ENCODE measurements at regions not wholly inside any gene's neighbourhood (a gene's known extent, or its start where the extent isn't known, plus 50 kb on each side); places are given as distances from the start of the nearest gene placed in this dataset.

DNA sequence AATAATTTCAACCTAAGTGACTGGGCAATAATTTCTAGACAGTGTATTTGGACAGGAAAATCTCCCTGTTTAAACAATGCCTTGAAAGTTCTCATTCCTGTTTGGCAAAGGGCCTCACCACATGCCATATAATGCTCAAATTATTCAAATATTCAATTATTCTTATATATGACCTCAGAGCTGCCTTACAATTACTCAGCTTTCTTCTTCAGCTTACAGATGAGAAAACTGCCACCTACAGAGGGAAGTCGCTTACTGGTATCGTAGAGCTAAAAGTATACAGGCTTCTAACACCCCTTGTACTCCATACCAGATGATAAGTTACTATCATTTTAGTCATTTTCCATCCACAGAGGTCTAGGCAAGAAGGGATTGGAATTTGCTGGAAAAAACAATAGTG, 830.3 kb downstream of the BRINP1 start:
- BruUV-seq (replicated peaks), result no TSS peak
- ATAC-seq, result no peak
- Histone ChIP-seq H3K36me3 (ENCODE audit: control insufficient read depth, insufficient read depth, low read length) (no peaks in the 10 kb centered on the region), H3K4me3 (ENCODE audit: low read depth in 2 of 2, low read length in 2 of 2) (no peak overlapping the region), H3K27me3 (ENCODE audit: control insufficient read depth, insufficient read depth, low read length) (no peaks in the 10 kb centered on the region), H3K4me1 (ENCODE audit: control insufficient read depth, insufficient read depth, low read length) (no peaks in the 10 kb centered on the region), H3K9me3 (ENCODE audit: control insufficient read depth, insufficient read depth, low read depth, low read length) (no peaks in the 10 kb centered on the region), H3K27ac (ENCODE audit: low read length) (no peak overlapping the region)
- no peak for TF ChIP-seq POLR2AphosphoS5 (IDR thresholded peaks at IDR 0.05; ENCODE audit: low read depth, low read length)
- in situ Hi-C loops (cut with HindIII; ENCODE audit: low pct_unique_long_range_greater_than_20kb, low sequenced_read_pairs), result no loop called here
- no peak for DNase-seq (ENCODE audit: low read depth, low spot score)
- CTCF ChIA-PET, result no interaction called here
- intact Hi-C loops (cut with micrococcal nuclease; ENCODE audit: unreplicated experiment), result no loop called here
- POLR2A ChIA-PET, result no interaction called here

DNA sequence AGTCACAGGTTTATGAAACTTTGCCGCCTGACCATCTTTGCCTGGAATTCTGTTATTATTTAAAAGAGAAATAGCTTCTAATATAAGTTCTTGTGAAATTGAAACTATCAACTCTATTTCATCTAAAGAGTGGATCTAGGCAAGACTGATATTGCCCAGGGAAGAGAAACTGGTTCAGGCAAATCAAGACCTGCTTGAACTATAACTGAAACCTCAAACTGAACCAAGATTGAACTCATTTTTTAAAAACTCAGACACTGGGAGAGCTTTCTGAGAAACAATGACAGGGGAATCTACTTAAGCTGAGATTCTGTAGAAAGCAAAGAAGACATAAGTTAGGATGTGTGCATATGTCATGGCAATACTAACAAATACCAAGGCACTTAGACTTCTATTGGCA, 815.8 kb downstream of the BRINP1 start:
- H3K9me3 ChIP-seq (ENCODE audit: control insufficient read depth, insufficient read depth, low read depth, low read length), result no peaks in the 10 kb centered on the region
- ATAC-seq (no peak), DNase-seq (ENCODE audit: low read depth, low spot score) (no peak)
- POLR2A ChIA-PET, result no interaction called here
- CTCF ChIA-PET, result no interaction called here
- no peak overlapping the region for H3K4me3 ChIP-seq (ENCODE audit: low read depth in 2 of 2, low read length in 2 of 2)
- no peaks in the 10 kb centered on the region for H3K36me3 ChIP-seq (ENCODE audit: control insufficient read depth, insufficient read depth, low read length)
- no peak overlapping the region for H3K27ac ChIP-seq (ENCODE audit: low read length)
- no peak for TF ChIP-seq TCF7L2 (IDR thresholded peaks at IDR 0.05; ENCODE audit: low read depth, low read length)
- TF ChIP-seq POLR2AphosphoS5 (IDR thresholded peaks at IDR 0.05; ENCODE audit: low read depth, low read length), result no peak
- TF ChIP-seq, protein P1, sequence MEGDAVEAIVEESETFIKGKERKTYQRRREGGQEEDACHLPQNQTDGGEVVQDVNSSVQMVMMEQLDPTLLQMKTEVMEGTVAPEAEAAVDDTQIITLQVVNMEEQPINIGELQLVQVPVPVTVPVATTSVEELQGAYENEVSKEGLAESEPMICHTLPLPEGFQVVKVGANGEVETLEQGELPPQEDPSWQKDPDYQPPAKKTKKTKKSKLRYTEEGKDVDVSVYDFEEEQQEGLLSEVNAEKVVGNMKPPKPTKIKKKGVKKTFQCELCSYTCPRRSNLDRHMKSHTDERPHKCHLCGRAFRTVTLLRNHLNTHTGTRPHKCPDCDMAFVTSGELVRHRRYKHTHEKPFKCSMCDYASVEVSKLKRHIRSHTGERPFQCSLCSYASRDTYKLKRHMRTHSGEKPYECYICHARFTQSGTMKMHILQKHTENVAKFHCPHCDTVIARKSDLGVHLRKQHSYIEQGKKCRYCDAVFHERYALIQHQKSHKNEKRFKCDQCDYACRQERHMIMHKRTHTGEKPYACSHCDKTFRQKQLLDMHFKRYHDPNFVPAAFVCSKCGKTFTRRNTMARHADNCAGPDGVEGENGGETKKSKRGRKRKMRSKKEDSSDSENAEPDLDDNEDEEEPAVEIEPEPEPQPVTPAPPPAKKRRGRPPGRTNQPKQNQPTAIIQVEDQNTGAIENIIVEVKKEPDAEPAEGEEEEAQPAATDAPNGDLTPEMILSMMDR (IDR thresholded peaks at IDR 0.05), result no peak
- TF ChIP-seq SIN3A (IDR thresholded peaks at IDR 0.05; ENCODE audit: borderline replicate concordance, insufficient read depth, low read depth, low read length), result no peak
- TF ChIP-seq, protein P2, sequence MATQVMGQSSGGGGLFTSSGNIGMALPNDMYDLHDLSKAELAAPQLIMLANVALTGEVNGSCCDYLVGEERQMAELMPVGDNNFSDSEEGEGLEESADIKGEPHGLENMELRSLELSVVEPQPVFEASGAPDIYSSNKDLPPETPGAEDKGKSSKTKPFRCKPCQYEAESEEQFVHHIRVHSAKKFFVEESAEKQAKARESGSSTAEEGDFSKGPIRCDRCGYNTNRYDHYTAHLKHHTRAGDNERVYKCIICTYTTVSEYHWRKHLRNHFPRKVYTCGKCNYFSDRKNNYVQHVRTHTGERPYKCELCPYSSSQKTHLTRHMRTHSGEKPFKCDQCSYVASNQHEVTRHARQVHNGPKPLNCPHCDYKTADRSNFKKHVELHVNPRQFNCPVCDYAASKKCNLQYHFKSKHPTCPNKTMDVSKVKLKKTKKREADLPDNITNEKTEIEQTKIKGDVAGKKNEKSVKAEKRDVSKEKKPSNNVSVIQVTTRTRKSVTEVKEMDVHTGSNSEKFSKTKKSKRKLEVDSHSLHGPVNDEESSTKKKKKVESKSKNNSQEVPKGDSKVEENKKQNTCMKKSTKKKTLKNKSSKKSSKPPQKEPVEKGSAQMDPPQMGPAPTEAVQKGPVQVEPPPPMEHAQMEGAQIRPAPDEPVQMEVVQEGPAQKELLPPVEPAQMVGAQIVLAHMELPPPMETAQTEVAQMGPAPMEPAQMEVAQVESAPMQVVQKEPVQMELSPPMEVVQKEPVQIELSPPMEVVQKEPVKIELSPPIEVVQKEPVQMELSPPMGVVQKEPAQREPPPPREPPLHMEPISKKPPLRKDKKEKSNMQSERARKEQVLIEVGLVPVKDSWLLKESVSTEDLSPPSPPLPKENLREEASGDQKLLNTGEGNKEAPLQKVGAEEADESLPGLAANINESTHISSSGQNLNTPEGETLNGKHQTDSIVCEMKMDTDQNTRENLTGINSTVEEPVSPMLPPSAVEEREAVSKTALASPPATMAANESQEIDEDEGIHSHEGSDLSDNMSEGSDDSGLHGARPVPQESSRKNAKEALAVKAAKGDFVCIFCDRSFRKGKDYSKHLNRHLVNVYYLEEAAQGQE (IDR thresholded peaks at IDR 0.05; ENCODE audit: insufficient read depth in 1 of 2, low read depth in 2 of 2, low read length in 1 of 2), result no peak
- intact Hi-C loops (cut with micrococcal nuclease; ENCODE audit: unreplicated experiment) (no loop called here), in situ Hi-C loops (cut with HindIII; ENCODE audit: low pct_unique_long_range_greater_than_20kb, low sequenced_read_pairs) (no loop called here)
- no peaks in the 10 kb centered on the region for H3K4me1 ChIP-seq (ENCODE audit: control insufficient read depth, insufficient read depth, low read length)
- H3K27me3 ChIP-seq (ENCODE audit: control insufficient read depth, insufficient read depth, low read length), result no peaks in the 10 kb centered on the region
- no TSS peak for BruUV-seq (replicated peaks)

DNA sequence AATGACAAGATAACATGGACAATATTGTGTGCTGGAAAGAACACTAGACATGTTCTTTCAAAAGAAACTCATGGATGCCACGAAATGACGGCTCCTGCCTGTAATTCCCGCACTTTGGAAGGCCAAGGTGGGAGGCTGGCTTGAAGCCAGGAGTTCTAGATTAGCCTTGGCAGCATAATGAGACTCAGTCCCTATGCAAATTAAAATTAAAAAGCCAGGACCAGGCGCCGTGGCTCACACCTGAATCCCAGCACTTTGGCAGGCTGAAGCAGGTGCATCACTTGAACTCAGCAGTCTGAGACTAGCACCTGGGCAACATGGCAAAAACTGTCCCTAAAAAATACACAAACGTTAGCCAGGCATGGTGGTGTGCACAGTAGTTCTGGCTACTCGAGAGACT, 814.2 kb downstream of the BRINP1 start:
- Histone ChIP-seq H3K36me3 (ENCODE audit: control insufficient read depth, insufficient read depth, low read length) (no peaks in the 10 kb centered on the region), H3K9me3 (ENCODE audit: control insufficient read depth, insufficient read depth, low read depth, low read length) (no peaks in the 10 kb centered on the region), H3K4me3 (ENCODE audit: low read depth in 2 of 2, low read length in 2 of 2) (no peak overlapping the region), H3K27ac (ENCODE audit: low read length) (no peak overlapping the region), H3K27me3 (ENCODE audit: control insufficient read depth, insufficient read depth, low read length) (no peaks in the 10 kb centered on the region), H3K4me1 (ENCODE audit: control insufficient read depth, insufficient read depth, low read length) (no peaks in the 10 kb centered on the region)
- in situ Hi-C loops (cut with HindIII; ENCODE audit: low pct_unique_long_range_greater_than_20kb, low sequenced_read_pairs), result no loop called here
- TF ChIP-seq SIN3A (IDR thresholded peaks at IDR 0.05; ENCODE audit: borderline replicate concordance, insufficient read depth, low read depth, low read length) (no peak), POLR2AphosphoS5 (IDR thresholded peaks at IDR 0.05; ENCODE audit: low read depth, low read length) (no peak), TCF7L2 (IDR thresholded peaks at IDR 0.05; ENCODE audit: low read depth, low read length) (no peak)
- TF ChIP-seq, protein P2 (IDR thresholded peaks at IDR 0.05; ENCODE audit: insufficient read depth in 1 of 2, low read depth in 2 of 2, low read length in 1 of 2), result no peak
- TF ChIP-seq, protein P1 (IDR thresholded peaks at IDR 0.05), result no peak
- POLR2A ChIA-PET, result no interaction called here
- no peak for ATAC-seq
- CTCF ChIA-PET, result no interaction called here
- no peak for DNase-seq (ENCODE audit: low read depth, low spot score)
- intact Hi-C loops (cut with micrococcal nuclease; ENCODE audit: unreplicated experiment), result no loop called here
- BruUV-seq (replicated peaks), result no TSS peak

All from Panc1 (cell line).